Muscle of leg (tissue), 3 donors: ENCODE measurements at regions not wholly inside any gene's neighbourhood (a gene's known extent, or its start where the extent isn't known, plus 50 kb on each side); places are given as distances from the start of the nearest gene placed in this dataset.
A peak's percentile ranks its signal among the peaks of the same experiment; 100 is the strongest.

Source experiments
- DNase-seq: peaks from one replicate; pipeline ENCODE4 v3.0.0; 2013
- H3K27ac ChIP-seq: one replicate; pipeline ENCODE4 v1.5.1; 2013; ENCODE audit warnings: mild to moderate bottlenecking, low read length, control low read depth
- H3K27me3 ChIP-seq: one replicate; pipeline ENCODE4 v1.6.1; 2013; ENCODE audit warnings: low read length; ENCODE audit not compliant: control insufficient read depth, insufficient read depth
- H3K36me3 ChIP-seq: one replicate; pipeline ENCODE4 v1.6.1; 2013; ENCODE audit warnings: low read length; ENCODE audit not compliant: control insufficient read depth, insufficient read depth
- H3K4me1 ChIP-seq: one replicate; pipeline ENCODE4 v1.6.1; 2013; ENCODE audit warnings: low read length; ENCODE audit not compliant: control insufficient read depth, insufficient read depth
- H3K4me3 ChIP-seq: one replicate; pipeline ENCODE4 v1.5.1; 2013; ENCODE audit warnings: low read length, control low read depth
- H3K9me3 ChIP-seq: replicated peaks from 2 replicates; pipeline ENCODE4 v1.6.1; 2013; ENCODE audit warnings: low read depth, low read length; ENCODE audit not compliant: control insufficient read depth
- WGBS: methylation state at CpG from one replicate; pipeline ENCODE4 v1.1.5; 2013; ENCODE audit warnings: missing lambda C conversion rate; ENCODE audit not compliant: insufficient coverage; 5-methylcytosine and 5-hydroxymethylcytosine counted together

DNA sequence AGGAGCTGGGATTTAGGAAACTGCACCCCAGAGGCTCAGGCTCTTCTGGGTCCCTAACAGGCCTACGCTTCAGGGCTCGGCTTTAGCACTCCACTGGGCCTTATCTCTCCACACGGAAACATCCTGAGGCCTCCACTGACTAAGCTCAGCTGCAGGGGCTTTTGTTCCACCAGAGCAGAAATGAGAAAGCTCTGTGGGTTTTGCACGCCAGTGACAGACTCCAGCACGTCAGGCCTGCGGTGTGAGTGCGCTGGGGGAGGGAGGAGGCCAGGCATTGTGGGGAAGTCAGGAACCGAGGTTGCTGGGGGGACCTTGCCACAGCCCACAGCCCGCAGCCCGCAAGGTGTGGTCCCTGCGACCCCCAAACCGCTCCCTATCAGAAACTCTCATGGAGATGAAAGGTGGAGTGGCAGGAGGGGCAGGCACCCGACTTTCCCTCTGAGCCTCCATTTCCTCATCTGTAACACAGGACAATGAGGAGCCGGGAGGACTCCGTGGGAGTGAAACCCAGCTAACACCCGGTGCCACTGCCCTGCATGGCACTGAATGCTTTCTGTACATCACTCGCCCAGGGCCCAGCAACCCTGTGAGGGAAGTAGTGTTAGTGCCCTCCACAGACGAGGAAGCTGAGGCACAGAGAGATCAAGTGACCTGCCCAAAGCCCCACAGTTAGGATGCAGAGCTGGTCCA lies 106.5 kb downstream of the TPRA1 start:
- 64% methylated on average over 8 of the region's 18 CpGs for WGBS
- Histone ChIP-seq H3K27ac (no peak overlapping the region), H3K4me3 (no peak overlapping the region), H3K9me3 (no peaks in the 10 kb centered on the region), H3K4me1 (peaks cover 4% of the 10 kb centered on the region), H3K36me3 (no peaks in the 10 kb centered on the region), H3K27me3 (no peaks in the 10 kb centered on the region)
- DNase-seq: no peak

DNA sequence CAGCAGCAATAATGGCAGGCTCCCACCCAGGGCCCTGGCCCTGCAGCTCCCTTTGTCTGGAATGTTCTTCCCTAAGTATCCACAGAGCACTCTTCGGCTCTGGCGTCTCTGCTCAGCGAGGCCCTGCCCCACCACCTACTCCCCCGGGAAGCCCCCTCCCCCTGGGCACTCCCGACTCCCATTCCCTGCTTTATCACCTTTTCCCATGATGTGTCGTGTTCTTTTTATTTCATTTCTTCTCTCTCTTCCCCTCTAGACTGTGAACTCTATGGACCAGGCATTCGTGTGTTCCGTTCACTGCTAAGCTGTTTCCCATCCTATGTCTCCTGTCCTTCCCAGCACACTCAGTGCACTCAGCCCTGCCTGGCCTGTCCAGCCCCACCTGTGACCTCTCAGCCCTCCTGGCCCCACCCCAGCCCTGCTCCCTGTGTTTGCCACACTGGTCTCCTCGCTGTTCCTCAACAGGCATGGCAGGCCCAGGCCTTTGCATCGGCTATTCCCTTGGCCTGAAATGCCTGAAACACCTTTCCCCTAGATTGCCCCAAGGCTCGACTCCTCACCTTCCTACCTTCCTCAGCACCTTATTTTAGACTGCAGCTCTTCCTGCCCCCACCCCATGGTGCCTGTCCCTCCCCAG lies 107.4 kb downstream of the TPRA1 start:
- H3K4me1 ChIP-seq: peaks cover 4% of the 10 kb centered on the region
- no peaks in the 10 kb centered on the region for H3K36me3 ChIP-seq
- no peak overlapping the region for H3K27ac ChIP-seq
- no peak overlapping the region for H3K4me3 ChIP-seq
- WGBS: 69% methylated on average over 11 of the region's 11 CpGs
- H3K9me3 ChIP-seq: no peaks in the 10 kb centered on the region
- no peak for DNase-seq
- peaks cover 3% of the 10 kb centered on the region for H3K27me3 ChIP-seq

DNA sequence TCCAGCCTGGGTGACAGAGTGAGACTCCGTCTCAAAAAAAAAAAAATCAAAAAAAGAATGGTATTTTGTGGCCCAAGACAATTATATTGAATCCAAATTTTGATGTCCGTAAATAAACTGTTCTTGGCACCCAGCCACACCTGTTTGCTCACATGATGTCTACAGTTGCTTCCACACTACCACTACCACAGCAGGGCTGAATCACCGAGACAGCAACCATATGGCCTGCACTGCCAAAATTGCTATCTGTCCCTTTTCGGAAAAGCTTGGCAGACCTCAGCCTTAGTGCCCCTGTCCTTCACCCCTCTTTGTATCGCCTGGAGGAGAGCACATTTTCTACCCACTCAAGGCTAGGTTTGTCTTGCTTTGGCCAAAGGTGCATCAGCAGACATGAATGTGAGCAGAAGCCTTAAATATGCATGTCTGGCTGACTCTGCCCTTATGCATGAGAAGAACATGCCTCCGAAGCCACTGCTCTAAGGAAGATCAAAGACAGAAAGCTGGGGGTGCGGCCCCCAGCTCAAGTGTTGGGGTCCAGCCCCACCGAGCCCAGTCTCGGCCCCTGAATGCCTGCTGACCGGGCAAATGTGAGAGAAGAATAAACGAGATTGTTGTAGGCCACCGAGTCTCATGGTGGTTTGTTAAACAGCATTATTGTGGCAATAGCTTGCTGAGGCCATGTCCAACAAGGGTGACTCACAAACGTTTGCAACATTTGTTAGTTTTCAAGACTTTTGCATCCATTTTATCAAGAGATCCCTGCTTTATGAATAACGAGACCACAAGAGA lies 108.1 kb downstream of the TPRA1 start:
- peaks cover 4% of the 10 kb centered on the region for H3K27me3 ChIP-seq
- DNase-seq: no peak
- no peak overlapping the region for H3K27ac ChIP-seq
- H3K36me3 ChIP-seq: no peaks in the 10 kb centered on the region
- H3K4me1 ChIP-seq: peaks cover 4% of the 10 kb centered on the region
- 77% methylated on average over 14 of the region's 14 CpGs for WGBS
- no peak overlapping the region for H3K4me3 ChIP-seq
- no peaks in the 10 kb centered on the region for H3K9me3 ChIP-seq

GRCh38 chr3:127480196-127480954 lies 110.2 kb downstream of the TPRA1 start:
- H3K4me3 ChIP-seq: no peak overlapping the region
- no peaks in the 10 kb centered on the region for H3K9me3 ChIP-seq
- 60% methylated on average over 3 of the region's 9 CpGs for WGBS
- H3K4me1 ChIP-seq: peaks cover 4% of the 10 kb centered on the region
- H3K27me3 ChIP-seq: peaks cover 14% of the 10 kb centered on the region
- H3K27ac ChIP-seq: no peak overlapping the region
- no peaks in the 10 kb centered on the region for H3K36me3 ChIP-seq
- no peak for DNase-seq

- no peaks in the 10 kb centered on the region for H3K36me3 ChIP-seq
- no peak overlapping the region for H3K4me3 ChIP-seq
- no peaks in the 10 kb centered on the region for H3K9me3 ChIP-seq
- H3K4me1 ChIP-seq: peaks cover 4% of the 10 kb centered on the region
- H3K27ac ChIP-seq: no peak overlapping the region
- DNase-seq: peak; percentile 32
- peaks cover 14% of the 10 kb centered on the region for H3K27me3 ChIP-seq
- 20% methylated on average over 9 of the region's 12 CpGs for WGBS
Measured at GRCh38 chr3:127479449-127479848, 111.1 kb downstream of the TPRA1 start.

GRCh38 chr3:127478922-127479321 lies 111.6 kb downstream of the TPRA1 start:
- peaks cover 4% of the 10 kb centered on the region for H3K4me1 ChIP-seq
- no peaks in the 10 kb centered on the region for H3K9me3 ChIP-seq
- H3K27me3 ChIP-seq: peaks cover 14% of the 10 kb centered on the region
- no peak overlapping the region for H3K4me3 ChIP-seq
- no CpG with 5 or more reads among the region's 7 CpGs for WGBS
- DNase-seq: no peak
- H3K36me3 ChIP-seq: no peaks in the 10 kb centered on the region
- no peak overlapping the region for H3K27ac ChIP-seq

DNA sequence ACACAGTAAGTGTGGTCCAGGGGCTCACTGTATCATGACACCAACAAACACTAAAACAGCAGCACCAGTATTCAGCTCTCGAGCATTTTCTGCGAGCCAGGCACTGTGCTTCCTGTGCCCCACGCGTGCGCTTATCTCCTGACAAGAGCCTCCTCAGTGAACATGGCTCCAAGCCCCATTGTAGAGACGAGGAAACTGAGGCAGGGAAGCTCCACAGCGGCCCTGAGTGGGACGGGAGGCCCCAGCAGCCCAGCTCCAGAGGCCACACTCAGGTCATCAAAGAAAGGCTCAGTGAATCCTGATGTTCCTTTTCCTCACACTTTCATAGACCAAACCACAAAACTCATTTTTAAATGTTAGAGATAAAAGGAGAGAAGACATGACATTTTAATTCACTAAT lies 113.1 kb downstream of the TPRA1 start:
- 69% methylated on average over 7 of the region's 8 CpGs for WGBS
- H3K4me1 ChIP-seq: peaks cover 4% of the 10 kb centered on the region

DNA sequence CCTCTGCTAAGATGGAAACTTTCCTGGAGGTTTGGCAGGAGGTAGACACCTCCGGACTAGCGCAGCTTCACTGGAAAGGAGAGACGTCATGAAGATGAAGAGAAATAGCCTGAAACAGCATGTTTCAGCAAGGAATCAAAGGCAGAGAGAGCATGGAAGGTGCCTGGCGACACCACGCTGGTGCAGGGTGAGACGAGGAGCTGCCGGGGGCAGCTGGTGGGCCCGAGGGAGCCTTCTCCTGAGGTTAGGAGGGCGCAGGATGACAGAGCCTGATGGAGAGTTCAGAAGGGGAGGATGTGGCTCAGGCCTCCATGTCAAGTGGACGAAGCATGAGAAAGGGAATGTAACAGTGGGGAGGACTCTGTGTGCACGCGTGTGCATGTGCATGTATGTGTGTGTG lies 113.6 kb downstream of the TPRA1 start:
- WGBS: 69% methylated on average over 12 of the region's 12 CpGs
- peaks cover 14% of the 10 kb centered on the region for H3K27me3 ChIP-seq
- no peak overlapping the region for H3K27ac ChIP-seq
- peaks cover 4% of the 10 kb centered on the region for H3K4me1 ChIP-seq
- no peak overlapping the region for H3K4me3 ChIP-seq
- H3K36me3 ChIP-seq: no peaks in the 10 kb centered on the region
- no peak for DNase-seq
- no peaks in the 10 kb centered on the region for H3K9me3 ChIP-seq

More for the DNA sequence above, 113.1 kb downstream of the TPRA1 start:
- Histone ChIP-seq H3K27ac (no peak overlapping the region), H3K9me3 (no peaks in the 10 kb centered on the region), H3K27me3 (peaks cover 14% of the 10 kb centered on the region), H3K36me3 (no peaks in the 10 kb centered on the region), H3K4me3 (no peak overlapping the region)
- DNase-seq: no peak

- 88% methylated on average over 5 of the region's 6 CpGs for whole genome bisulfite sequencing
- DNase-seq: no peak
- Histone ChIP-seq H3K27me3 (peaks cover 14% of the 10 kb centered on the region), H3K4me1 (peaks cover 4% of the 10 kb centered on the region), H3K27ac (no peak overlapping the region), H3K9me3 (no peaks in the 10 kb centered on the region), H3K4me3 (no peak overlapping the region), H3K36me3 (no peaks in the 10 kb centered on the region)
Measured at GRCh38 chr3:127475975-127476705, 114.4 kb downstream of the TPRA1 start.
